H1 (cell line): ENCODE measurements at regions not wholly inside any gene's neighbourhood (a gene's known extent, or its start where the extent isn't known, plus 50 kb on each side); places are given as distances from the start of the nearest gene placed in this dataset.

Experiments used
- CTCF ChIA-PET: fragments of 300-600 bp; sonication (Branson Sonifier 250); formaldehyde crosslinking; loops from one replicate; lab custom pipeline; 2021; ENCODE audit not compliant: partially characterized antibody; lab: Charles Lee
- POLR2A ChIA-PET: fragments of 300-600 bp; sonication (Branson Sonifier 250); formaldehyde crosslinking; loops from one replicate; lab custom pipeline; 2021; ENCODE audit warnings: inconsistent platforms; ENCODE audit not compliant: partially characterized antibody; lab: Charles Lee
- DNase-seq, 2 experiments: peaks; one replicate each; pipeline versions ENCODE4 v3.0.0 to v3.0.0-alpha.2; 2010 to 2022; ENCODE audit warnings: low spot score in 2 of 2, low read depth in 1 of 2, mixed read lengths in 1 of 2
- FAIRE-seq: peaks from 2 replicates; lab custom pipeline; 2011; peaks lifted over from hg19 to GRCh38; lab: Jason Lieb, UNC
- H2AFZ ChIP-seq: 2 replicates; pipeline ENCODE4 v1.8.1; 2012; ENCODE audit warnings: low read length, inconsistent platforms
- H2AK5ac ChIP-seq: 2 replicates; pipeline ENCODE4 v1.6.1; 2013; ENCODE audit warnings: low read depth, low read length
- H2BK120ac ChIP-seq: replicated peaks from 2 replicates; pipeline ENCODE3; 2013; ENCODE audit warnings: low read depth, low read length, inconsistent platforms
- H2BK12ac ChIP-seq: 2 replicates; pipeline ENCODE4 v1.6.1; 2013; ENCODE audit warnings: low read depth, low read length
- H2BK15ac ChIP-seq: 2 replicates; pipeline ENCODE4 v1.6.1; 2013; ENCODE audit warnings: low read length
- H2BK20ac ChIP-seq: 2 replicates; pipeline ENCODE4 v1.6.1; 2013; ENCODE audit warnings: low read length
- H2BK5ac ChIP-seq: 2 replicates; pipeline ENCODE4 v1.6.1; 2013; ENCODE audit warnings: low read depth, low read length
- H3K14ac ChIP-seq: 2 replicates; pipeline ENCODE4 v1.6.1; 2013; ENCODE audit warnings: inconsistent platforms; ENCODE audit not compliant: insufficient read length
- H3K18ac ChIP-seq: 2 replicates; pipeline ENCODE4 v1.6.1; 2013; ENCODE audit warnings: low read length; ENCODE audit errors: extremely low read depth
- H3K23ac ChIP-seq: 2 replicates; pipeline ENCODE4 v1.6.1; 2013; ENCODE audit warnings: inconsistent platforms; ENCODE audit not compliant: insufficient read length
- H3K23me2 ChIP-seq: 2 replicates; pipeline ENCODE4 v1.6.1; 2013; ENCODE audit warnings: low read depth, low read length
- H3K27ac ChIP-seq: 2 replicates; pipeline ENCODE4 v1.6.1; 2011; ENCODE audit warnings: low read depth, low read length, inconsistent platforms
- H3K27me3 ChIP-seq, 4 experiments: replicated peaks in 1 of 4; 1 replicate in 1 of 4; 2 replicates in 3 of 4; pipeline versions ENCODE4 v1.6.1 to v1.8.1; 2011 to 2013; ENCODE audit warnings: low read length in 3 of 4, mild to moderate bottlenecking in 3 of 4, inconsistent platforms in 2 of 4, mixed read lengths in 2 of 4, moderate library complexity in 1 of 4; ENCODE audit not compliant: control insufficient read depth in 3 of 4, insufficient read depth in 3 of 4; ENCODE audit errors: extremely low read depth in 1 of 4
- H3K36me3 ChIP-seq, 4 experiments: 2 replicates each; pipeline versions ENCODE4 v1.6.1 to v1.8.1; 2011 to 2013; ENCODE audit warnings: mild to moderate bottlenecking in 4 of 4, low read length in 3 of 4, moderate library complexity in 2 of 4, control low read depth in 1 of 4, inconsistent platforms in 1 of 4; ENCODE audit not compliant: insufficient read depth in 4 of 4, control insufficient read depth in 2 of 4
- H3K4ac ChIP-seq: replicated peaks from 2 replicates; pipeline ENCODE3; 2013; ENCODE audit warnings: low read length, low read depth, mixed read lengths, inconsistent platforms; ENCODE audit not compliant: insufficient read length
- H3K4me1 ChIP-seq, 4 experiments: replicated peaks in 1 of 4; 1 replicate in 1 of 4; 2 replicates in 3 of 4; pipeline versions ENCODE4 v1.6.1 to v1.8.1; 2011 to 2013; ENCODE audit warnings: low read length in 3 of 4, inconsistent platforms in 2 of 4, mixed read lengths in 1 of 4; ENCODE audit not compliant: insufficient read depth in 4 of 4, control insufficient read depth in 3 of 4
- H3K4me2 ChIP-seq, 2 experiments: 2 replicates each; pipeline versions ENCODE4 v1.6.1 to v1.8.1; 2011 to 2013; ENCODE audit warnings: low read depth in 2 of 2, low read length in 2 of 2, control low read depth in 1 of 2, inconsistent platforms in 1 of 2, mild to moderate bottlenecking in 1 of 2; ENCODE audit not compliant: insufficient read depth in 1 of 2
- H3K4me3 ChIP-seq, 4 experiments: fragments of 200-600, 300-600 bp in 1 of 4; sonication (generic), shearing (Covaris generic), sonication (Bioruptor Twin) in 1 of 4; 2 replicates each; pipeline versions ENCODE4 v1.5.1 to v1.8.1; 2011 to 2016; ENCODE audit warnings: low read length in 4 of 4, low read depth in 3 of 4, control low read depth in 2 of 4, inconsistent platforms in 2 of 4, mild to moderate bottlenecking in 2 of 4, mixed read lengths in 1 of 4, moderate library complexity in 1 of 4; ENCODE audit not compliant: insufficient read depth in 2 of 4; ENCODE audit errors: extremely low read depth in 1 of 4
- H3K56ac ChIP-seq: replicated peaks from 2 replicates; pipeline ENCODE3; 2013; ENCODE audit warnings: low read depth, mild to moderate bottlenecking, mixed read lengths, low read length, inconsistent platforms; ENCODE audit not compliant: insufficient read length
- H3K79me1 ChIP-seq: 2 replicates; pipeline ENCODE4 v1.6.1; 2013; ENCODE audit warnings: low read depth, low read length, control low read depth
- H3K79me2 ChIP-seq, 2 experiments: 2 replicates each; pipeline versions ENCODE4 v1.6.1 to v1.8.1; 2012 to 2013; ENCODE audit warnings: low read length in 2 of 2, mild to moderate bottlenecking in 2 of 2, inconsistent platforms in 1 of 2; ENCODE audit not compliant: insufficient read depth in 2 of 2, control insufficient read depth in 1 of 2
- H3K9ac ChIP-seq, 4 experiments: replicated peaks in 1 of 4; 1 replicate in 1 of 4; 2 replicates in 3 of 4; pipeline versions ENCODE4 v1.6.1 to v1.8.1; 2011 to 2013; ENCODE audit warnings: low read depth in 3 of 4, low read length in 3 of 4, control low read depth in 2 of 4, mild to moderate bottlenecking in 2 of 4, moderate library complexity in 2 of 4, inconsistent platforms in 1 of 4; ENCODE audit errors: extremely low read depth in 1 of 4
- H3K9me3 ChIP-seq, 2 experiments: 2 replicates each; pipeline versions ENCODE4 v1.6.1 to v1.8.1; 2012 to 2013; ENCODE audit warnings: mild to moderate bottlenecking in 2 of 2, moderate library complexity in 2 of 2, control low read depth in 1 of 2, inconsistent platforms in 1 of 2, low read depth in 1 of 2, low read length in 1 of 2, mixed read lengths in 1 of 2; ENCODE audit not compliant: insufficient read depth in 2 of 2
- H4K20me1 ChIP-seq, 2 experiments: replicated peaks in 1 of 2; 2 replicates each; pipeline versions ENCODE3 to v1.8.1; 2011 to 2013; ENCODE audit warnings: inconsistent platforms in 2 of 2, low read length in 2 of 2, mild to moderate bottlenecking in 1 of 2; ENCODE audit not compliant: insufficient read depth in 2 of 2, control insufficient read depth in 1 of 2
- H4K5ac ChIP-seq: 2 replicates; pipeline ENCODE4 v1.6.1; 2013; ENCODE audit warnings: low read length, low read depth, mixed read lengths, inconsistent platforms; ENCODE audit not compliant: insufficient read length
- H4K8ac ChIP-seq: 2 replicates; pipeline ENCODE4 v1.8.0; 2013; ENCODE audit warnings: mild to moderate bottlenecking, moderate library complexity, low read length, inconsistent platforms; ENCODE audit not compliant: insufficient read depth; ENCODE audit errors: extremely low read depth
- H4K91ac ChIP-seq: replicated peaks from 2 replicates; pipeline ENCODE3; 2013; ENCODE audit warnings: low read length, mixed read lengths, inconsistent platforms; ENCODE audit not compliant: insufficient read length
- ATF2 ChIP-seq: IDR thresholded peaks from 2 replicates; pipeline ENCODE4 v1.6.1; 2012; ENCODE audit warnings: low read length, inconsistent platforms
- BACH1 ChIP-seq: IDR thresholded peaks from 2 replicates; pipeline ENCODE4 v1.6.1; 2012; ENCODE audit warnings: low read length, improper control_type of control experiment
- BCL11A ChIP-seq, 2 experiments: IDR thresholded peaks; one replicate each; pipeline ENCODE4 v1.6.1; 2011; ENCODE audit warnings: low read depth in 2 of 2, low read length in 2 of 2, mild to moderate bottlenecking in 2 of 2
- E2F6 ChIP-seq: IDR thresholded peaks from 2 replicates; pipeline ENCODE4 v1.6.1; 2012; ENCODE audit warnings: inconsistent platforms
- EP300 ChIP-seq, 2 experiments: IDR thresholded peaks; 1 replicate in 1 of 2; 2 replicates in 1 of 2; pipeline ENCODE4 v1.6.1; 2011 to 2012; ENCODE audit warnings: low read depth in 2 of 2, low read length in 2 of 2, mild to moderate bottlenecking in 2 of 2, borderline replicate concordance in 1 of 2, inconsistent platforms in 1 of 2, moderate library complexity in 1 of 2
- HDAC2 ChIP-seq, 2 experiments: fragments of 300-600 bp in 1 of 2; sonication (generic) in 1 of 2; IDR thresholded peaks; 2 replicates each; pipeline ENCODE4 v1.6.1; 2011 to 2012; ENCODE audit warnings: low read depth in 2 of 2, low read length in 2 of 2, mild to moderate bottlenecking in 2 of 2, moderate library complexity in 2 of 2, borderline replicate concordance in 1 of 2, inconsistent platforms in 1 of 2
- KDM1A ChIP-seq: fragments of 200-600, 300-600 bp; sonication (generic); IDR thresholded peaks from 2 replicates; pipeline ENCODE4 v1.7.1; 2016; ENCODE audit warnings: mild to moderate bottlenecking, low read length, borderline replicate concordance
- MAFK ChIP-seq: IDR thresholded peaks from 2 replicates; pipeline ENCODE4 v1.6.1; 2012; ENCODE audit warnings: low read depth, mild to moderate bottlenecking, improper control_type of control experiment, low read length
- POLR2AphosphoS5 ChIP-seq: IDR thresholded peaks from 2 replicates; pipeline ENCODE4 v1.6.1; 2011; ENCODE audit warnings: low read depth, low read length
- RFX5 ChIP-seq: IDR thresholded peaks from 2 replicates; pipeline ENCODE4 v1.6.1; 2011; ENCODE audit warnings: low read depth, low read length, improper control_type of control experiment, borderline replicate concordance
- SP4 ChIP-seq: IDR thresholded peaks from 2 replicates; pipeline ENCODE4 v1.6.1; 2012; ENCODE audit warnings: low read length, inconsistent platforms
- TBP ChIP-seq: IDR thresholded peaks from 2 replicates; pipeline ENCODE4 v1.6.1; 2011; ENCODE audit warnings: low read depth, low read length, improper control_type of control experiment
- TCF12 ChIP-seq: IDR thresholded peaks from 2 replicates; pipeline ENCODE4 v1.6.1; 2011; ENCODE audit warnings: low read depth, mild to moderate bottlenecking, low read length
- WGBS, 2 experiments: shearing (Covaris generic) in 1 of 2; methylation state at CpG; one replicate each; pipeline versions ENCODE4 v1.1.6 to v1.1.7; 2013 to 2015; ENCODE audit warnings: low lambda C conversion rate in 2 of 2, mixed read lengths in 2 of 2, inconsistent platforms in 1 of 2, low coverage in 1 of 2, missing lambda C conversion rate in 1 of 2; ENCODE audit not compliant: insufficient replicate concordance in 2 of 2, insufficient coverage in 1 of 2, insufficient read length in 1 of 2; ENCODE audit errors: extremely low coverage in 1 of 2, missing lambda C conversion rate in 1 of 2; 5-methylcytosine and 5-hydroxymethylcytosine counted together

- Histone ChIP-seq H3K27me3 (no peaks in the 10 kb centered on the region), H3K4me3 (no peak overlapping the region), H4K91ac (no peak overlapping the region), H3K79me1 (no peaks in the 10 kb centered on the region), H4K8ac (no peak overlapping the region), H2BK12ac (no peak overlapping the region), H2BK120ac (no peak overlapping the region), H4K5ac (no peak overlapping the region), H2BK15ac (no peak overlapping the region), H2BK20ac (no peak overlapping the region), H3K23me2 (no peaks in the 10 kb centered on the region), H3K36me3 (no peaks in the 10 kb centered on the region), H3K4me2 (no peak overlapping the region), H3K79me2 (no peaks in the 10 kb centered on the region), H3K4me1 (no peaks in the 10 kb centered on the region), H3K23ac (no peak overlapping the region), H3K9ac (no peak overlapping the region), H3K9me3 (no peaks in the 10 kb centered on the region), H4K20me1 (no peaks in the 10 kb centered on the region), H2AFZ (no peak overlapping the region), H3K27ac (no peak overlapping the region), H3K56ac (no peak overlapping the region), H2BK5ac (no peak overlapping the region), H3K14ac (no peak overlapping the region), H2AK5ac (no peak overlapping the region), H3K18ac (no peak overlapping the region), H3K4ac (no peak overlapping the region)
- WGBS, 2 experiments, result 86% methylated on average over 3 of the region's 3 CpGs; no CpG with 5 or more reads in 1 of the 2 experiments
- ChIA-PET CTCF (interaction anchor here (1.2 kb wide), 2 partner anchors 22 to 192 kb away, joined by 3 read pairs; no protein-coding TSS in a partner anchor), POLR2A (no interaction called here)
- DNase-seq, result no peak
- no peak for FAIRE-seq
- TF ChIP-seq SP4, result no peak
- no peak for TF ChIP-seq TCF12
- TF ChIP-seq ATF2, result no peak
- TF ChIP-seq POLR2AphosphoS5, result no peak
- no peak for TF ChIP-seq TBP
- TF ChIP-seq RFX5, result no peak
- TF ChIP-seq BACH1, result no peak
- no peak for TF ChIP-seq HDAC2 (IDR thresholded peaks at IDR 0.05; ENCODE audit: borderline replicate concordance in 1 of 2, low read depth in 2 of 2, low read length in 2 of 2)
- TF ChIP-seq E2F6, result no peak
- no peak for TF ChIP-seq BCL11A (IDR thresholded peaks at IDR 0.05; ENCODE audit: low read depth in 2 of 2, low read length in 2 of 2)
- no peak for TF ChIP-seq KDM1A
- TF ChIP-seq EP300 (IDR thresholded peaks at IDR 0.05; ENCODE audit: borderline replicate concordance in 1 of 2, low read depth in 2 of 2, low read length in 2 of 2), result no peak
- TF ChIP-seq MAFK, result no peak
Observed at GRCh38 chr13:72029981-72030380, 163.0 kb upstream of the DACH1 start.
